H9 (cell line): ENCODE measurements at regions not wholly inside any gene's neighbourhood (a gene's known extent, or its start where the extent isn't known, plus 50 kb on each side); places are given as distances from the start of the nearest gene placed in this dataset.

ENCODE experiments used
- DNase-seq: peaks from one replicate; pipeline ENCODE4 v3.0.0-alpha.2; 2017
- H2AFZ ChIP-seq: one replicate; pipeline ENCODE4 v1.6.1; 2013; ENCODE audit warnings: mild to moderate bottlenecking, low read length, control low read depth, moderate library complexity
- H2AK5ac ChIP-seq: 2 replicates; pipeline ENCODE4 v1.6.1; 2013; ENCODE audit warnings: low read length, control low read depth, mixed read lengths; ENCODE audit not compliant: insufficient read length
- H2BK120ac ChIP-seq: one replicate; pipeline ENCODE4 v1.6.1; 2013; ENCODE audit warnings: low read depth, mild to moderate bottlenecking, low read length, control low read depth, inconsistent platforms; ENCODE audit not compliant: poor library complexity, severe bottlenecking
- H2BK12ac ChIP-seq: 2 replicates; pipeline ENCODE4 v1.6.1; 2013; ENCODE audit warnings: low read length, control low read depth, mixed read lengths, low read depth; ENCODE audit not compliant: insufficient read length
- H2BK15ac ChIP-seq: 2 replicates; pipeline ENCODE4 v1.6.1; 2013; ENCODE audit warnings: low read depth, low read length, control low read depth
- H2BK20ac ChIP-seq: one replicate; pipeline ENCODE4 v1.6.1; 2013; ENCODE audit warnings: low read depth, mild to moderate bottlenecking, low read length, control low read depth, inconsistent platforms; ENCODE audit not compliant: poor library complexity, severe bottlenecking
- H2BK5ac ChIP-seq: 2 replicates; pipeline ENCODE4 v1.6.1; 2013; ENCODE audit warnings: low read length, control low read depth, mixed read lengths; ENCODE audit not compliant: insufficient read length
- H3K14ac ChIP-seq: 2 replicates; pipeline ENCODE4 v1.6.1; 2013; ENCODE audit warnings: low read length, control low read depth; ENCODE audit not compliant: insufficient read depth
- H3K18ac ChIP-seq: 2 replicates; pipeline ENCODE4 v1.6.1; 2013; ENCODE audit warnings: low read depth, mild to moderate bottlenecking, mixed read lengths, low read length, control low read depth; ENCODE audit not compliant: insufficient read length
- H3K23ac ChIP-seq: 2 replicates; pipeline ENCODE4 v1.6.1; 2013; ENCODE audit warnings: low read length, control low read depth, mixed read lengths, low read depth; ENCODE audit not compliant: insufficient read length
- H3K23me2 ChIP-seq: 2 replicates; pipeline ENCODE4 v1.6.1; 2013; ENCODE audit warnings: low read depth, mild to moderate bottlenecking, mixed read lengths, low read length, control low read depth; ENCODE audit not compliant: insufficient read length, poor library complexity, severe bottlenecking
- H3K27ac ChIP-seq: 2 replicates; pipeline ENCODE4 v1.5.1; 2013; ENCODE audit warnings: low read length, control low read depth, mixed read lengths, low read depth; ENCODE audit not compliant: insufficient read length
- H3K27me3 ChIP-seq: 2 replicates; pipeline ENCODE4 v1.6.1; 2013; ENCODE audit warnings: low read length, control low read depth, inconsistent platforms; ENCODE audit not compliant: insufficient read depth
- H3K4ac ChIP-seq: 2 replicates; pipeline ENCODE4 v1.6.1; 2013; ENCODE audit warnings: low read depth, mild to moderate bottlenecking, control low read depth, inconsistent platforms, low read length, moderate library complexity
- H3K4me1 ChIP-seq: 2 replicates; pipeline ENCODE4 v1.6.1; 2013; ENCODE audit warnings: low read length, control low read depth, inconsistent platforms; ENCODE audit not compliant: insufficient read depth
- H3K4me2 ChIP-seq: 2 replicates; pipeline ENCODE4 v1.6.1; 2013; ENCODE audit warnings: low read length, control low read depth, mixed read lengths; ENCODE audit not compliant: insufficient read length, insufficient read depth
- H3K56ac ChIP-seq: 2 replicates; pipeline ENCODE4 v1.6.1; 2013; ENCODE audit warnings: low read depth, mild to moderate bottlenecking, mixed read lengths, low read length, control low read depth; ENCODE audit not compliant: insufficient read length
- H3K79me1 ChIP-seq: 2 replicates; pipeline ENCODE4 v1.6.1; 2013; ENCODE audit warnings: low read depth, mild to moderate bottlenecking, moderate library complexity, low read length, control low read depth, inconsistent platforms; ENCODE audit not compliant: insufficient read depth, poor library complexity, severe bottlenecking
- H3K79me2 ChIP-seq: 2 replicates; pipeline ENCODE4 v1.6.1; 2013; ENCODE audit warnings: low read length, control low read depth, inconsistent platforms; ENCODE audit not compliant: insufficient read depth
- H3K9ac ChIP-seq: 2 replicates; pipeline ENCODE4 v1.6.1; 2013; ENCODE audit warnings: low read length, control low read depth, mixed read lengths; ENCODE audit not compliant: insufficient read length; ENCODE audit errors: extremely low read depth
- H3K9me3 ChIP-seq: one replicate; pipeline ENCODE4 v1.6.1; 2013; ENCODE audit warnings: low read depth, low read length, inconsistent platforms; ENCODE audit not compliant: control insufficient read depth
- H3T11ph ChIP-seq: one replicate; pipeline ENCODE4 v1.6.1; 2013; ENCODE audit warnings: mild to moderate bottlenecking, low read length, control low read depth, inconsistent platforms
- H4K20me1 ChIP-seq: one replicate; pipeline ENCODE4 v1.6.1; 2013; ENCODE audit not compliant: control insufficient read depth, insufficient read length, insufficient read depth
- H4K5ac ChIP-seq: 2 replicates; pipeline ENCODE4 v1.6.1; 2013; ENCODE audit warnings: low read depth, mild to moderate bottlenecking, mixed read lengths, low read length, control low read depth; ENCODE audit not compliant: insufficient read length
- H4K8ac ChIP-seq: replicated peaks from 2 replicates; pipeline ENCODE4 v1.6.1; 2013; ENCODE audit warnings: low read length, control low read depth, mixed read lengths, low read depth; ENCODE audit not compliant: insufficient read length
- H4K91ac ChIP-seq: 2 replicates; pipeline ENCODE4 v1.6.1; 2013; ENCODE audit warnings: low read depth, mild to moderate bottlenecking, moderate library complexity, mixed read lengths, low read length, control low read depth; ENCODE audit not compliant: insufficient read length
- H3K27ac Mint-ChIP-seq, 3 experiments: 2 replicates in 2 of 3; 3 replicates in 1 of 3; pipeline ENCODE4 v1.8.0; 2020 to 2021; ENCODE audit warnings: mixed read lengths in 3 of 3, mild to moderate bottlenecking in 1 of 3, moderate library complexity in 1 of 3
- H3K27me3 Mint-ChIP-seq: 2 replicates; pipeline ENCODE4 v1.8.0; 2021; ENCODE audit warnings: low read depth, mild to moderate bottlenecking, moderate library complexity, mixed read lengths
- H3K36me3 Mint-ChIP-seq, 3 experiments: 2 replicates in 2 of 3; 3 replicates in 1 of 3; pipeline ENCODE4 v1.8.0; 2020 to 2021; ENCODE audit warnings: low read depth in 3 of 3, mixed read lengths in 3 of 3; ENCODE audit not compliant: insufficient read depth in 1 of 3
- H3K4me1 Mint-ChIP-seq, 2 experiments: 2 replicates each; pipeline ENCODE4 v1.8.0; 2020; ENCODE audit warnings: mixed read lengths in 2 of 2
- H3K4me3 Mint-ChIP-seq, 2 experiments: 2 replicates in 1 of 2; 3 replicates in 1 of 2; pipeline ENCODE4 v1.8.0; 2020 to 2021; ENCODE audit warnings: mild to moderate bottlenecking in 2 of 2, mixed read lengths in 2 of 2, moderate library complexity in 1 of 2
- H3K9me3 Mint-ChIP-seq, 2 experiments: 2 replicates in 1 of 2; 3 replicates in 1 of 2; pipeline ENCODE4 v1.8.0; 2020; ENCODE audit warnings: mild to moderate bottlenecking in 2 of 2, mixed read lengths in 2 of 2, moderate library complexity in 1 of 2
- WGBS: extraction: QIAGEN DNeasy Blood & Tissue Kit; methylation state at CpG from one replicate; pipeline ENCODE4 v1.1.7; 2013; ENCODE audit warnings: missing lambda C conversion rate, low lambda C conversion rate, mixed read lengths; ENCODE audit not compliant: insufficient read length; ENCODE audit errors: extremely low coverage; 5-methylcytosine and 5-hydroxymethylcytosine counted together
- TF ChIP-seq, protein P1 (sequence below): fragments of 200-600 bp; sonication (generic); conservative IDR thresholded peaks from 3 replicates; pipeline ENCODE4 v1.8.0; 2021; ENCODE audit warnings: antibody characterized with exemption, mild to moderate bottlenecking

DNA sequence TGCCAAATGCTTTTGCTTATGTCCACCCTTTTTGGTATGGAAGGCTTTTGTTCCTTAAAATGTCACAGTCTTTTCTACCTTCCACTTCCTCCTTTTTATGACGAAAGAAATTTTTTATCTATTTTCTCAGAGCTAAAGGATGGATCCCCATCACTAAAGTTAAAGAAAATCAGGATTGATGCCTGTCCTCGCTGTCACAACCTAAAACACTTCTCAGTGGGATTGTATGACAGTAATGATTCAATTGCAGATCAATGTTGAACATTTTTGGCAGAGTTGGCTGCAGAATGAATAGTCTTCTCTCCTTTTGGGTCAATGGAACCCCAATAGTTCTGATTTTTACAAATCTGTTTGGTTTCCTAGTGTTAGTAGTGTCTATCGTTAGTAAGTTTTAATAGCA, 549.8 kb upstream of the ROBO2 start:
- H4K5ac ChIP-seq = no peak overlapping the region
- H3K9ac ChIP-seq = no peak overlapping the region
- H3K9me3 Mint-ChIP-seq = peaks cover 5 to 7% of the 10 kb centered on the region in 2 experiments; a peak in 2 of 5 replicates
- no peaks in the 10 kb centered on the region; the same call in 1 of the 2 replicates for H3K4me1 ChIP-seq
- no peak overlapping the region for H2BK120ac ChIP-seq
- no peak overlapping the region for H3K4me3 Mint-ChIP-seq
- H4K20me1 ChIP-seq = no peaks in the 10 kb centered on the region
- H3K4me1 Mint-ChIP-seq = peaks cover 0 to 8% of the 10 kb centered on the region in 2 experiments; a peak in 2 of 4 replicates
- no peaks in the 10 kb centered on the region for H3K23me2 ChIP-seq
- no peaks in the 10 kb centered on the region for H3K27me3 Mint-ChIP-seq
- H4K8ac ChIP-seq = no peak overlapping the region
- no peak overlapping the region for H2BK20ac ChIP-seq
- no peak overlapping the region for H2BK15ac ChIP-seq
- no peak overlapping the region for H4K91ac ChIP-seq
- no peak for DNase-seq
- no peaks in the 10 kb centered on the region for H3K79me2 ChIP-seq
- no peak overlapping the region for H3K4ac ChIP-seq
- no peak overlapping the region for H3K27ac Mint-ChIP-seq
- H3K4me2 ChIP-seq = no peak overlapping the region
- peaks cover 0 to 4% (median 4%) of the 10 kb centered on the region in 3 experiments; a peak in 4 of 7 replicates for H3K36me3 Mint-ChIP-seq
- H2BK5ac ChIP-seq = no peak overlapping the region
- no peak overlapping the region for H2BK12ac ChIP-seq
- H3K18ac ChIP-seq = no peak overlapping the region
- no peaks in the 10 kb centered on the region for H3K27me3 ChIP-seq
- H3K9me3 ChIP-seq = peaks cover 5% of the 10 kb centered on the region
- no CpG with 5 or more reads among the region's 3 CpGs for WGBS
- H2AK5ac ChIP-seq = no peak overlapping the region
- no peaks in the 10 kb centered on the region for H3K79me1 ChIP-seq
- TF ChIP-seq, protein P1, sequence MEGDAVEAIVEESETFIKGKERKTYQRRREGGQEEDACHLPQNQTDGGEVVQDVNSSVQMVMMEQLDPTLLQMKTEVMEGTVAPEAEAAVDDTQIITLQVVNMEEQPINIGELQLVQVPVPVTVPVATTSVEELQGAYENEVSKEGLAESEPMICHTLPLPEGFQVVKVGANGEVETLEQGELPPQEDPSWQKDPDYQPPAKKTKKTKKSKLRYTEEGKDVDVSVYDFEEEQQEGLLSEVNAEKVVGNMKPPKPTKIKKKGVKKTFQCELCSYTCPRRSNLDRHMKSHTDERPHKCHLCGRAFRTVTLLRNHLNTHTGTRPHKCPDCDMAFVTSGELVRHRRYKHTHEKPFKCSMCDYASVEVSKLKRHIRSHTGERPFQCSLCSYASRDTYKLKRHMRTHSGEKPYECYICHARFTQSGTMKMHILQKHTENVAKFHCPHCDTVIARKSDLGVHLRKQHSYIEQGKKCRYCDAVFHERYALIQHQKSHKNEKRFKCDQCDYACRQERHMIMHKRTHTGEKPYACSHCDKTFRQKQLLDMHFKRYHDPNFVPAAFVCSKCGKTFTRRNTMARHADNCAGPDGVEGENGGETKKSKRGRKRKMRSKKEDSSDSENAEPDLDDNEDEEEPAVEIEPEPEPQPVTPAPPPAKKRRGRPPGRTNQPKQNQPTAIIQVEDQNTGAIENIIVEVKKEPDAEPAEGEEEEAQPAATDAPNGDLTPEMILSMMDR = no peak
- H3K23ac ChIP-seq = no peak overlapping the region
- no peak overlapping the region for H2AFZ ChIP-seq
- no peak overlapping the region for H3T11ph ChIP-seq
- H3K27ac ChIP-seq = no peak overlapping the region
- H3K14ac ChIP-seq = no peak overlapping the region
- H3K56ac ChIP-seq = no peak overlapping the region
